ENCODE measurements at regions not wholly inside any gene's neighbourhood (a gene's known extent, or its start where the extent isn't known, plus 50 kb on each side); places are given as distances from the start of the nearest gene placed in this dataset.
"Not testable (repeated sequence)": the region's sequence is repeated elsewhere in the genome, so short reads cannot be mapped to it uniquely, and the experiment has no call there.

DNA sequence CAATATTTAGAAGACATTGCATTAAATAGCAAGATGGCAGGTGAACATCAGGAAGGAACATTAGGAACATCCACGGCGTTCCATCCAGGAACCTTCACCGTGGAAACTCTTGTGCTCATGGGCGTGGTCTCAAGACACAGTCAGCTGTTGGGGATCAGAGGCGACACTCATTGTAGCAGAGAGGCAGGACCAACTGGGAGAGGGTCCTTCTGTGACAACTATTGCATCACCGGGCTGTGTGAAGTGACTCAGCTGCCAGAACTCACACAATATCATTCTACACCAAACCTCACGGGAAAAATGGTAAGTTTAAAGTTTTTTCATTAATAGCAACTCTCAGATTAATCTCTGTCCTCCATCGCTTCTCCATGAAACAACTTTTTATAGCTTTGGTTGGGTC is 334.8 kb upstream of the SULF2 start:
- ChIA-PET POLR2A (no interaction called here), CTCF (no interaction called here)
- no peak overlapping the region for H3K4me3 ChIP-seq (ENCODE audit: low read depth, low read length)
- TF ChIP-seq, protein P1, sequence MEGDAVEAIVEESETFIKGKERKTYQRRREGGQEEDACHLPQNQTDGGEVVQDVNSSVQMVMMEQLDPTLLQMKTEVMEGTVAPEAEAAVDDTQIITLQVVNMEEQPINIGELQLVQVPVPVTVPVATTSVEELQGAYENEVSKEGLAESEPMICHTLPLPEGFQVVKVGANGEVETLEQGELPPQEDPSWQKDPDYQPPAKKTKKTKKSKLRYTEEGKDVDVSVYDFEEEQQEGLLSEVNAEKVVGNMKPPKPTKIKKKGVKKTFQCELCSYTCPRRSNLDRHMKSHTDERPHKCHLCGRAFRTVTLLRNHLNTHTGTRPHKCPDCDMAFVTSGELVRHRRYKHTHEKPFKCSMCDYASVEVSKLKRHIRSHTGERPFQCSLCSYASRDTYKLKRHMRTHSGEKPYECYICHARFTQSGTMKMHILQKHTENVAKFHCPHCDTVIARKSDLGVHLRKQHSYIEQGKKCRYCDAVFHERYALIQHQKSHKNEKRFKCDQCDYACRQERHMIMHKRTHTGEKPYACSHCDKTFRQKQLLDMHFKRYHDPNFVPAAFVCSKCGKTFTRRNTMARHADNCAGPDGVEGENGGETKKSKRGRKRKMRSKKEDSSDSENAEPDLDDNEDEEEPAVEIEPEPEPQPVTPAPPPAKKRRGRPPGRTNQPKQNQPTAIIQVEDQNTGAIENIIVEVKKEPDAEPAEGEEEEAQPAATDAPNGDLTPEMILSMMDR (IDR thresholded peaks at IDR 0.05; ENCODE audit: insufficient read depth, low read length, missing control alignments): no peak
- no peak for DNase-seq (ENCODE audit: low read depth, low spot score)

DNA sequence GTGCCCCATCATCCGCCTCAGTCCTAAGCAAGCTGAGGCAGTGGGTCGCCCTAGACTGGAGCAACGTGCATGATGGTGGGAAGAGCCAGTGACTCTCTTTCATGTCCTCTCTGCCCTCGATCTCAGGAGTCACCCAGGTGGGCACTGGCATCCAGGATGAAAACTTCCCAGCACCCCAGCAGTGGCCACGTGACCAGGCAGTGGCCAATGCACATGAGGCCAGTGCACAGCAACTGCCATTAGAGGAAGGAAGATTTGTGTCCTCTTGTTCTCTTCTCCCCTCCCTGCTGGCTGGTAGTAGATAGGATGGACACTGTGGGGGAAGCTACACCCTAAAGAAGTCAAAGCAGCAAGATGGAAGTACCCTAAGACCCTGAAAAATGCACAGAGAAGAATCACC is 334.1 kb upstream of the SULF2 start:
- DNase-seq (ENCODE audit: low read depth, low spot score); CTCF ChIA-PET; H3K4me3 ChIP-seq (ENCODE audit: low read depth, low read length); POLR2A ChIA-PET: not testable (repeated sequence)

DNA sequence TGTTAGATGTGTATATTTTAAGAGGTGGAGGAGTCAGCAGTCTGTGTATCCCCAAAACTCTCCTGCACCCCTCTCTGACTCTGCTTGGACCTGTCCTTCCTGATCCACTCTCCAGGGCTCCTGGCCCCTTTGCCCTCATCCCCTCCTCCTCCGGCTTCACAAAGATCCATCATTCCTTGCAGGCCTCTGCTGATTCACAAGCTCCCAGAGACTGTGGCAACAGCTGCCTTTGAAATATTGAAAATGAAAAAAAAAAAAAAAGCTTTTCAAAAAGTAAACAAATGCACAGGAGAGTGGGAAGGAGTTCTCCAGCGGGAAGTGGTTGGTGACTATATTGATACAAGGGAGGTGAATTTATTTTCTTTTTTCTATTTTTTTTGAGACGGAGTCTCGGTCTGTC is 330.2 kb upstream of the SULF2 start:
- TF ChIP-seq, protein P1 (IDR thresholded peaks at IDR 0.05; ENCODE audit: insufficient read depth, low read length, missing control alignments): no peak
- H3K4me3 ChIP-seq (ENCODE audit: low read depth, low read length): no peak overlapping the region
- no peak for DNase-seq (ENCODE audit: low read depth, low spot score)
- POLR2A ChIA-PET: no interaction called here
- CTCF ChIA-PET: no interaction called here

DNA sequence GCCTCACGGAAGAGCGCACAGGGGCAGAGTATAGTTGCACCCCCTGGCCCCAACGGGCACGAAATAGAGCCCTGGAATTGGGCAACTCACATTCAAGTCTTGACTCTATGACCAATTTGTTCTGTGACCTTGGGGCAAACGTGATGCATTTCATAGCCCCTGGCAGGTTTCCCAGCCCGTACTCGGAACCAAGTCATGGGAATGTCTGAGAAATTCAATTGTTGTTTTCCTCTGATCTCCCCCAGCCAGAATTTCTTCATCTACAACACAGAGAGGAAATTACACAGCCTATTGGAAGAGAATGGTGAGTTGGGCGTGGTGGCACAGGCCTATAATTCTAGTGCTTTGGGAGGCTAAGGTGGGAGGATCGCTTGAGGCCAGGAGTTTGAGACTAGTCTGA is 322.3 kb upstream of the SULF2 start:
- ChIA-PET POLR2A (no interaction called here), CTCF (no interaction called here)
- TF ChIP-seq, protein P1 (IDR thresholded peaks at IDR 0.05; ENCODE audit: insufficient read depth, low read length, missing control alignments): no peak
- no peak overlapping the region for H3K4me3 ChIP-seq (ENCODE audit: low read depth, low read length)
- no peak for DNase-seq (ENCODE audit: low read depth, low spot score)

DNA sequence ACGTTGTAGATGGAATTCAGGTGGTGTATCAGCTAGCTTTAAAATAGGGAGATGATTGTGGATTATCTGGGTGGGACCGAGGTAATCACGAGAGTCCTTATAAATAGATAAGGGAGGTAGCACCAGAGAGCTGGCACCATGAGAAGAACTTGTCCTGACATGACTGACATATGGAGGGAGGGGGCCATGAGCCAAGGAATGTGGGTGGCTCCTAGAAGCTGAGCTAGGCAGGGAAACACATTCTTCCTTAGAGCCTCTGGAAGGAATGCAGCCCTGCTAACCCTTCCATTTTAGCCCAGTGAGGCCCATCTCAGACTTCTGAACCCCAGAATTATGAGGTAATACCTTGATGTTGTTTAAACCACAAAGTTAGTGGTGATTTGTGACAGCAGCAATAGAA is 321.1 kb upstream of the SULF2 start:
- DNase-seq (ENCODE audit: low read depth, low spot score): no peak
- ChIA-PET CTCF (no interaction called here), POLR2A (no interaction called here)
- TF ChIP-seq, protein P1 (IDR thresholded peaks at IDR 0.05; ENCODE audit: insufficient read depth, low read length, missing control alignments): no peak
- no peak overlapping the region for H3K4me3 ChIP-seq (ENCODE audit: low read depth, low read length)

DNA sequence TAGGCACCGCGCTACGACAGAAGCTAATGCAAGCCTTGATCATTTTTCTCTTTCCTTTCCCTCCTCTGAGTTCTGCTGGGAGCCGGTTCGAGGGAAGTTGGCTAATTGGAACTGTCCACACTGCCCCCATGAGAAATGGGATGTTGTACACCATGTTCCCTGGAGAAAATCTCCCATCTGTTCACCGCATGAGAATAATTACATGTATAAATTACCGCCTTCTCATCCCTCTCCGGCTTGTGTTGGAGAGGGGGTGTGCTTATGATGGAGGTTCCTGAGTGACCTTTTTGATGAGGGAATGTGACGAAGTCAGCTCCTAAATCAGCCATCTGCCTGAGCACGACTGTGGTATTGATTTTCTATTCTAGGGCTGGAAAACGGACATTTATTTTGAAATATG is 320.2 kb upstream of the SULF2 start:
- ChIA-PET CTCF (no interaction called here), POLR2A (no interaction called here)
- no peak for DNase-seq (ENCODE audit: low read depth, low spot score)
- H3K4me3 ChIP-seq (ENCODE audit: low read depth, low read length): no peak overlapping the region
- TF ChIP-seq, protein P1 (IDR thresholded peaks at IDR 0.05; ENCODE audit: insufficient read depth, low read length, missing control alignments): no peak

DNA sequence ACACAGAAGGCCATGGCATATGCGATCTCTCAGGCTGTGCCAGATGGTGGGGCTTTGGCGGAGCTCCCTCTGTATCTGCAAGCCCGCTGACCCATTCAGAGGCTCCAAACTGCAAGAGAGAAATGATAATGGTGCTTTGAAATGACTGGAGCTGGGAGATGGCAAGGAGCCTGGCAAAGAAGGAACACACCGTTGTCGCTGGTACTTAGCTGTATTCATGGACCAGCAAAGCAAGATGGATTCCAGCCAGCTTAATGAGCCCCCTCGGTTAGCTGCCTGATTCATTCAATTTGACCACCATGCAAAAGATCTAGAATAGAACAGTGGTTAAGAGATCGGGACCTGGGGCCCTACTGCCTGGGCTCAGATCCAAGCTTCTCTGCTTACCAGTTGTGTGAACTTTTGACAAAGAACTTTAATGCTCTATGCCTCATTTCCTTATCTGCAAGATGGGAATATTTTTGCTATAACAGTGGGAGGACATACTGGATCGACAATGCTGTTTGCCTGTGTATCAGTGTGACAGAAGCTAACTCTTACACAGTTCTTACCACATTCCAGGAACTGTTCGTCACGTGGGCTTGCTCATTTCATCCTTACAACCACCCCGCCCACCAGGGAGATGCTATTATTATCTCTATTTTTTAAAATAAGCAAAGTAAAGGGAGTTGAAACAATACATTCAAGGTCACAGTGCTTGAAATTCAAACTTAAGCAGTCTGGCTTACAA is 317.8 kb upstream of the SULF2 start:
- ChIA-PET CTCF (interaction anchor here (1.1 kb wide), 1 partner anchor 316 kb away, joined by 3 read pairs; no protein-coding TSS in a partner anchor), POLR2A (no interaction called here)
- H3K4me3 ChIP-seq (ENCODE audit: low read depth, low read length): no peak overlapping the region
- DNase-seq (ENCODE audit: low read depth, low spot score): no peak
- TF ChIP-seq, protein P1 (IDR thresholded peaks at IDR 0.05; ENCODE audit: insufficient read depth, low read length, missing control alignments): no peak

Measured in AG04449 (cell line).